ENCODE measurements at regions not wholly inside any gene's neighbourhood (a gene's known extent, or its start where the extent isn't known, plus 50 kb on each side); places are given as distances from the start of the nearest gene placed in this dataset.

DNA sequence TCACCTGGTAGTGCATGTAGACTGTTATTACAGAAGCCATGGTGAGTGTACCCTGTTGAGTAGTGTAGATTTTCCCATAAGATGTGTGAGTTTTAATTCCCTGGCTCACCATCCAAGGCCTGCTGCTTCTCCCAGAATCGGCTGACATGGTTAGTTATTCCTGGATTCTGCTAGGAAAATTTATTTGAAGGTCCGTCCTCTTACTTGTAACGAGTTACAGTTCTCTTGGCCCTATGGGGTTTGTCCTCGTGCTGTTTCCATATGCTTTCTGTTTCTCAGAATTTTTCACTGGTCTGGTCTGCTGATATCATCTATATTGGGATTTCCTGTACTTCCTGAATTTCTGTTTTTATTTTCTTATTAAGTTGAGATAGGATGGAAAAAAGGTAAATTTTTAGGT is 423.3 kb upstream of the RGS6 start:
- TF ChIP-seq, protein P1, sequence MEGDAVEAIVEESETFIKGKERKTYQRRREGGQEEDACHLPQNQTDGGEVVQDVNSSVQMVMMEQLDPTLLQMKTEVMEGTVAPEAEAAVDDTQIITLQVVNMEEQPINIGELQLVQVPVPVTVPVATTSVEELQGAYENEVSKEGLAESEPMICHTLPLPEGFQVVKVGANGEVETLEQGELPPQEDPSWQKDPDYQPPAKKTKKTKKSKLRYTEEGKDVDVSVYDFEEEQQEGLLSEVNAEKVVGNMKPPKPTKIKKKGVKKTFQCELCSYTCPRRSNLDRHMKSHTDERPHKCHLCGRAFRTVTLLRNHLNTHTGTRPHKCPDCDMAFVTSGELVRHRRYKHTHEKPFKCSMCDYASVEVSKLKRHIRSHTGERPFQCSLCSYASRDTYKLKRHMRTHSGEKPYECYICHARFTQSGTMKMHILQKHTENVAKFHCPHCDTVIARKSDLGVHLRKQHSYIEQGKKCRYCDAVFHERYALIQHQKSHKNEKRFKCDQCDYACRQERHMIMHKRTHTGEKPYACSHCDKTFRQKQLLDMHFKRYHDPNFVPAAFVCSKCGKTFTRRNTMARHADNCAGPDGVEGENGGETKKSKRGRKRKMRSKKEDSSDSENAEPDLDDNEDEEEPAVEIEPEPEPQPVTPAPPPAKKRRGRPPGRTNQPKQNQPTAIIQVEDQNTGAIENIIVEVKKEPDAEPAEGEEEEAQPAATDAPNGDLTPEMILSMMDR (IDR thresholded peaks at IDR 0.05 in 4 of 5, conservative IDR thresholded peaks at IDR 0.05 in 1 of 5): no peak
- TF ChIP-seq POLR2A (IDR thresholded peaks at IDR 0.05): no peak

Measured in gastrocnemius medialis (tissue), 4 donors.